ENCODE measurements at regions not wholly inside any gene's neighbourhood (a gene's known extent, or its start where the extent isn't known, plus 50 kb on each side); places are given as distances from the start of the nearest gene placed in this dataset.

DNA sequence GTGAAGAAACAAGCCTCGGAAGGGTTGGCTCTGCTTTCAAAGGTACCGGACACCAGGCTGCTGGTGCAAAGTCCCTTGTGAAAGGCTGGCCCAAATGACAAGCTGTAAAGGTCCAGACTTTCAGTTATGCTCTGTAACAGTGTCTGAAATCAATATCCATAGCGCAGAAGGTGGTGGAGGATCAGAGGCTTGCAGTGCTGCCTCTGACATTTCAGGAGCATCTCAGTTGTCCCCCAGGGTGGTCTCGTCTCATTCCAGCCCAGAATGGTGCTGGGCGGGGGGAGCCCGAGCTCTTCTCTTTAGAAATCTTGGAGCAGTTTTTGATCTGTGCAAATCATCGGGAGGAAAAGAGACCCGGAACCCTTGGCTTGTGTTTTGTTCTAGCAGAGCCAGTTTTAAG is 402.3 kb upstream of the RGMA start:
- no peak for DNase-seq (ENCODE audit: low spot score)

DNA sequence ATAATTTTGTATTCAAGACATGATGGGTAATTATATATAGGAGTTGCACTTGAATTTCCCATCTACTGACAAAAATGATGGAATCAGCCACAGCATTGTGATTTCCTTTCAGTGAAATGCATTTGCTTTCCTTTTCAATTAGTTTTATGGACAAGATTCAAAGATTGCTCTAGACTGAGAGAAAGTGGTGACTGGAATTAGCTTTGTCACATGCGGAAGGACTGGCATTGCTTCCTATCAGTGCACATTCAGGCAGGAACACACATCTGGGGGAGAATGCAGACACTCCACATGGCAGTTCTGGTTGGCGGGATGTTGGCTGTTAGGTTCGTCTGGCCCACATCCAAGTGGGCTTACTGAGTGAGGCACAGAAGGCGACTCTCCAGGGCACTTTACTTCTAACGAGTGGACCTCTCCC is 399.3 kb upstream of the RGMA start:
- no peak for DNase-seq (ENCODE audit: low spot score)

DNA sequence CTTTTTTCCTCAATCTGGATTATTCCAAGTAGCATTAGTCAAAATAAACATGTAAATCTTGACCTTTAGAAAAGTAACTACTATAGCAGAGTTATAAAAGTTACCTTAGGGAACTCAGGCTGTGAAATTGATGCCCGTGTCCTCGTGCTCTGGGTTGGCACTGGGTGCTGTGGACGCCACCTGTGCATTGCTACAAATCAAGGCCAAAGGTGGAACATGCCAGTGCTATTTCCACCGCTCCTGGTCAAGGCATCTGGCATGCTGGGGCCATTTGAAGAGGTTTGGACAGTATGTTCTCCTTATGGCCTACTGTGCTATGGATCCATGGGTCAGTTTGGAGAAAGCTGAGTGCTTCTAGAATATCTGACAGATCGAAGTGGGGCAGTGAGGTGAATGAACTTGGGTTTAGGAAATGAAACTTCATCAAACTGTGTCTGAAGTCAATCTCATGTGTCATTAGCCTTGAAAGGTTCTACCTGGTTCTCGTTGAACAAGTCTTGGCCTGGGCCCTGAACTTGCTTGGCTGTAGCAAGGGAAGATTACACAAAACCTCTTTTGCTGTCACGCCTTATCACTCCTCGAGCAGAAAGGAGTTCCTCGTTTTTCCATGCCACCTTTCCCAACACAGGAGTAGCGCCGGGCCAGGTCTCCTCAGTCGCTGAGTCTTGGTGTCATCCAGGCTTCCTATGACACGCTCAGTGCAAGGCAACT is 397.6 kb upstream of the RGMA start:
- DNase-seq (ENCODE audit: low spot score) = no peak

DNA sequence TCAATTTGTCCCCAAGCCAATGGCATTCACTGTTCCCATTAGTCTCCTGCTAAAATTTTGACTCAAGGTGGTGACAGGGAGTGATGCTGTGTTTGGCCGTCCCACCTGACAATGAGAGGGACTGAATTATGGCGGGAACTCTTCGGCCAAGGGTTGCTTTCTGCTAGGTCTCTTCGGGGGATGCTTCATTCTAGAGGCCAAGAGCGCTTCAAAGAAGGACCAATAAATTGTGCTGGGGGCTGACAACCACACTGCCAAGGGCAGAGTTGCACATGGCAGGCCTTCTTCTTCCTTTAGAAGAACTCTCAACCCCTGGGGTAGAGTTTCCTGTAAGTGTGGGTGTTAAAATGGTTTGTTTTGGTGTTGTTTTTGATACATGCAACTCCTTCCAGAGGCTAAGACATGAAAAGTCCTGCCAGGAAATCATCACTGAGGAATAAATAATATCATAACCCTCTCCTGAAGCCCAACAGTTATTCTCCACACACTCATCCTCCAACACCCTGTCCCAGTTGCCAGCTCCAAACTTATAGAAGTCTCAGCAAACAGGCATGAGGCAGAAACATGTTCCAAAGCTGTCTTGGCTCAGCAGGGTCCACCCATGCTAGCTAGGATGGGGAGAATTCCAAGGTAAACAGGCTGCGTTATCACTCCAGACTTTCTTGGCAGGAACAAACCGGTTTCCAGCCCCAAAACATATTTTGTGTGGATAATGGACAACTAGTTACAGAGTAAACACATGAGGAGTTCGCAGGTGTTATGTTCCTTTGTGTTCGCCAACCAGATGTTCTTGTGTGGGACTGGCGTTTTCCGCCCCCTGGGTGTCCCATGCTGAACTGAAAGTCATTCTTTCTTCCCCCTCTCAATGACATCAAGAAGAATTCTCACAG is 396.7 kb upstream of the RGMA start:
- no peak for DNase-seq (ENCODE audit: low spot score)

DNA sequence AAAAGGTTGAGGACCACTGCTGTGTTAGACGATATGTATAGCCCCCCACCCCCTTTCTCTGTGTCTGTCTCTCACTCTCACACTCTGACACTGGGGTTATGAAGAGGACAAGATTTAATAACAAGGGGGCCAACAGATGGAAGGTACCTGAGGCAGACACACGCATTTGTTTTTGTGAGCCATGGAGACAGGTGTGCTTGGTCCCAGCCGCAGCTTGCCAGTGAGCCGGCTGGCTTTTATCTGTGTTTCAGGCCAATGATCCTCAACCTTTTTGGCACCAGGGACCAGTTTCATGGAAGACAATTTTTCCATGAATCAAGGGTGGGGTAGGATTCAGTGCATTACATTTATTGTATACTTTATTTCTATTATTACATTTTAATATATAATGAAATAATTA is 394.9 kb upstream of the RGMA start:
- no peak for DNase-seq (ENCODE audit: low spot score)

DNA sequence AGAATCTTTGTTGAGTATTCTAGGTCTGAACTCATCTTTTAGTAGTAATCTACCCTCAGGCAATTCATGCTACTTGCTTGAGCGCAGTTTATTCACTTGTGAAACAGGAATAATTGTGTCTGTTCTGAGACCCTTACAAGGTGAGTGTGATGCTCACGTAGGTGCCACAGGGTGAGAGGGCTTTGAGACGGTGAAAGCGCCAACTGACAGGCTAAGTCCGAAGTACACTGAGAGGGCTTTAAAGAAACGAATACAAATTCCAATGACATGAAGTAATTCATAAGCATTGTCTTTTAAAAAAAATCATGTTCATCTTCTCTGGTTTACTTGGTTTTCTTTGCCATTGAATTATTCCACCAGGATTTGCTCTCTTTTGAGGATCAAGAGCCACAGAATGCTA is 393.7 kb upstream of the RGMA start:
- DNase-seq (ENCODE audit: low spot score) = no peak

DNA sequence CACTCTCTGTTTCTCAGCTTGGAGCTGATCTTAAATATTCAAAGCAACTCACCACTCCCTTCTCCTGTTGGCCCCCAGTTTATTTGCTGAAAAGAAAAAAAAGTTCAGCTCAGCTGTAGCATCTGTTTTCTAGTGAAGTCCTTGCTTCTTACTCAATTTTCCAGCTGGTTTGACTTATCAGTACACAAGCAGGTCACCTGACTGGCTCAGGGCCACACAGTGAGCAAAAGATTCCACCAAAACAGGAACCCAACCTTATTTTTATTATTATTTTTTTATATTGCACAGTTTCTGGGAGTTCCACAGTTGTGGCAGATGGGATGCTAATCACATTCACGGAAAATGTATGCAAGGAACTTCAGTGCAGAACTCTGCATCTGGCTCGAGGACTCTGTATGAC is 390.7 kb upstream of the RGMA start:
- DNase-seq (ENCODE audit: low spot score) = no peak

DNA sequence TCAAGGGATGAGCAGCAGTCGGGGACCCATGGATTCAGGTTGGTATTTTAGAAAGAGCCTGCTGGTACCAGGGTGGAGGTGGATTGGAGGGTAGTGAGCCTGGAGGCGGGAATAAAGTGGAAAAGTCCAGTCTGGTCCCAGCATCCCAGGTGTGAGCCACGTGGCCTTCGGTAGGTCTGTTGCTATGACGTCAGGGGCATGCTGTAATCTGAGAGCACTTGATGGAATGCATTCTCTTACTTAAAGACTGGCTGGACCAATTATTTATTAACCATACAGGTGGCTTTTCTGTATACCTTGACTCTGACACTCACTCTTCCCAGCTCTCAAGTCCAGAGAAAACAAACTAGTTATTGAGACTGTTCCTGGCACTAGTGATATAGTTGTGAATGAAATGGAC is 389.9 kb upstream of the RGMA start:
- DNase-seq (ENCODE audit: low spot score) = no peak

DNA sequence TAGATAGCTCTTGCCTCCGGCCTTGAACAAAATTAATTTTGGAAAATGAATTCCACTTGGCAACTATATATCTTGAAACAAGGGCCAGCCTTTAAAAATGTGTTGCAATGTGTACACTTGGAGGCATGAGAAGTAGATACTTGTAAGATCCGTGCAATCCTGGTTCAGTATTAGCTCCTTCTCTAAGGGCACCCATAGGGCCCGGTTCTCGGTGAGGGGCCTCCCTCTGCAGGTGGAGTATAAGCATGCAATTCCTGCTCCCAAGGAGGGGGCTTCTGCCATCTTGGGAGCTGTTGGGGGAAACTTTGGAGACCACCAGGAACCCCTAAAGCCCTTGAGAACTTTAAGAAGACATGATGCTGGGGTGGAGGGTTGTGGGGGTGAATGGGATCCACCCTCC is 388.7 kb upstream of the RGMA start:
- no peak for DNase-seq (ENCODE audit: low spot score)

DNA sequence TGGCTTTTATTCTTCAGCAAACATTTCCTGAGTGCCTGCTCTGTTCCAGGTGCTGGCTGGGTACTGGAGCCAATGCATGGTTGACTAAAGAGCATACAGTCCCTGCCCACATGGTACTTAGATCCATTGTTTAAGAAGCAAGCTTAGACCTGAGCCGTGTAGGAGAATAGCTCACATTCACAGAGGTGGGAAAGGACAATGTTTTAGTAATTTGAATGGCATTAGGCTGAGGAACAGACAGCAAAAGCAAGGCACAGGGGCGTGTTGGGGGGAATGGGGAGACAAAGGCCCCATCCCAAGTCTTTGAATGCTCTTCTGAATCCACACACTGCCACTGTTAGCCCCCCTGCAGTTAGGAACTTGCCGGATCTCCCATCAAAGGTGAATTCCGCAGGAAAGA is 388.2 kb upstream of the RGMA start:
- DNase-seq (ENCODE audit: low spot score) = no peak

DNA sequence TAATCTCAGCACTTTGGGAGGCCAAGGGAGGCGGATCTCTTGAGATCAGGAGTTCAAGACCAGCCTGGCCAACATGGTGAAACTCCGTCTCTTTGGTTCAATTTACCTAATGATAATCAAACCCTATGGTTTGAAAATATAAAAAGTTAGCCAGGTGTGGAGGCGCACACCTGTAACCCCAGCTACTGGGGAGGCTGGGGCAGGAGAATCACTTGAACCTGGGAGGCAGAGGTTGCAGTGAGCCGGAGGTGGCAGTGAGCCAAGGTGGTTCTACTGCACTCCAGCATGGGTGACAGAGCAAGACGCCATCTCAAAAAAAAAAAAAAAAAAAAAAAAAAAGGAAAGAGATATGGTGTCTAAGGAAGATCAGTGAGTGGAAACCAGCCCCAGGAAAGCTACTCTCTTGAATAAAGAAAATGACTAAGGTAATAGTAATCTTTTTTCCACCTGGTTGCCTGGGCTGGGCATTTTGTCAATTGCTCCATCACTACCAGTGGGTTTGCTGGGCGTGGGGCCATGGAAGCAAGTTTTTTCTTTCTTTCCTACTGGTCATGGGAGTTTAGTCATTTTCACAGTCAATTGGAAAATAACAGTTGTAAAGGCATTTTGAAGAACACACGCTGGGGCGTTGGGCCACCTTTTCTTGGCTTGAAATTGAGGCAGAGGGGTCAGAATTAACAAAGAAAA is 387.6 kb upstream of the RGMA start:
- DNase-seq (ENCODE audit: low spot score) = no peak

DNA sequence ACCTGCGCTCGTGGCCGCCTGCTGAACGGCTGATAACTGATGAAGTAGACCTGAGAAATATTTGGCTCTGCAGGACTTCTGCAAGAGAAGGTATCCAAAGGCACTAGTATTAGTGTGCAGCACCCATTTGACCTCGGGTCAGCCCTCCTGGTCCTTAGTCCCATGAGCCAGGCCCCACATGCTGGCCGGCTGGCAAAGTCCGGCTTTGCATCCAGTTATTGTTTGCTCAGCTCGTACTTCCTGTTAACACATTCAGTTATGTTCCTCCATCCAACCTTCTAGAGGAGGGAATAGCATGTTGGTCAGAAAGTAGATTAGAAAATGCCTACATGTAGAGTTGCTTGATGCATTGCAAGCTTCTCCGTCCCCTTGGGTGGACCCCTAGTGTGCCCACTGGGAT is 385.7 kb upstream of the RGMA start:
- no peak for DNase-seq (ENCODE audit: low spot score)

DNA sequence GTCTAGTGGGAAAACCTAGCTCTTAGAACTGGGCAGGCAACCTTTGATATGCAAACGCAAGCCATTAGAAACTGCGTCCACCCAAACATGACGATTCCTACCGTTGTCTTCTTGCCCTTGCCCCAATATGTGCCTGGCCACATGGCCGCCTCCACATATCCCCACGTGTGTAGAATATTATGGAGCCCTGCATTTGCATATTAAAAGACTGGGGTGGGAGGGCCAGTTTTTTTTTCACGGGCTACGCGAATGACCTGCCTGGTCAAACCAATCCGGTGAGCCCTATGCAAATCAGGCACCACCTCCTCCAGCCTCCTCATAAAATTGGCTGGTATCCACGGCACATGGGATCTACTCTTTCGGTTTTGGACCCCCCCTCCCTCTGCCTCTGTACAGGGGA is 381.0 kb upstream of the RGMA start:
- no peak for DNase-seq (ENCODE audit: low spot score)

DNA sequence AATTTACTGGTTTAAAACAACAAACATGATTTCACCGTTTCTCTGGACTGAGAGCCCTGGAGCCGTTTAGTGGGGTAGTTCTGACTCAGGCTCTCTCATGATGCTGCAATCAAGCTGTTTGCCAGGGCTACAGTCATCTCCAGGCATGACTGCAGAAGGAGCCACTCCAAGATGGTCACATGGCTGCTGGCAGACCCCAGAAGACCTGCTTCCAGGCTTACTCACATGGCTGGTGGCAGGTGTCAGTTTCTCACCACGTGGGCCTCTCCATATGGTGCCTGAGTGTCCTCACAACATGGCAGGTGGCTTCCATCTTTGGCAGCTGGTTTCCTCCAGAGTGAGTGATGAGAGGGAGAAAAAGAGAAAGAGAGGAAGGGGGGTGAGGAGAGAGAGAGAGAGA is 378.3 kb upstream of the RGMA start:
- DNase-seq (ENCODE audit: low spot score) = no peak

DNA sequence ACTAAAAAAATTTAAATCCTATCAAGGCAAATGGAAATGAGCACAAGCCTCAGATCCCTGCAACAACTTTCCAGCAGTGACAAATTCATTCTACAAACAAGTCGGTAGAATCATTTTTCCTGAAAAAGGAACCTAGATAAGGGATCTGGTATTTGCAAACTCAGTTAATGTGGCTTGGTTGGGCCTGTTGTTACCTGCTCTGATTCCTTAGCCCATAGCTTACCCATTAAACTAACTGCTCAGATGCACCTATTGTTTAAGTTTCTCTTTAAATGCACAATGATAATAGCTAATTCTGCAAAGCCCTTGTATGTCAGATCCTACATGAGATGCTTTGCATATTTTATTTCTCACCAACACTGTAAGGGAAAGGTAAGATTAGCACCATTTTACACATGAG is 377.4 kb upstream of the RGMA start:
- DNase-seq (ENCODE audit: low spot score) = no peak

DNA sequence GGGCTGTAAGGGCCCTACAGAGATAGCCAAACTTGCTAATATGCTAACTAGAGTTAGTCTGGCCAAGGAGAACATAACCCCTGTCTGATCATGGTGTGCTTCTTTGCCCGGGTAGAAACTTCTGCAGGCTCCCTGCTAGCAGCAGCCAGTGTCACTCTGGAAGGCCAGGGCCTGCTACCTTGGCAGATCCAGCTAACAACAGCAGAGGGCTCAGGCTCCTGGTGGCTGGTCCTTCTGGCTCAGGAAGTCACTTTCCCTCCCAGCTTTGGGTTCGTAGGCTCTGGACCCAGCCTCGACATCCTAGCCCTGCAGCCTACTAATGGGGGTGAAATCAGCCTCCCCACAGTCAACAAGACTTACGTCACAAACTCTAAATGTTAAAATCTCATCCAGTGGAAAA is 373.7 kb upstream of the RGMA start:
- no peak for DNase-seq (ENCODE audit: low spot score)

DNA sequence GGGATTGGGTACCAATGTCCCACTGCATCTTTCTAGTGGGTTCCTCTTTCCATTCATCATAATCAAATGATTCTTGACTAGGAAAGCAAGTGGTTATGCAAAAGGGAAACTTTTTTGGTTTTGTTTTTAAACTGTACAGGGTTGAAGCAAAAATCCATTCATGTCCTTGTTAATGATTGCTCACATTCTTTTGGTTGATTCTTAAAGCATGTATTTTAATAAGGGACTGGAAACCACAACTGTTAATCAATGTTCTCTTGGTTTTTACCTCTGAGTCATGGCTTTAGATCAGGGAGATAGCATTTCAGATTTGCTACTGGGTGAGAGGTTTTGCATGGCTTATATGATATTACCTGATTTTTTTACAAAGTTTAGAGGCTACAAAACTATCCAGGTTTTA is 371.7 kb upstream of the RGMA start:
- DNase-seq (ENCODE audit: low spot score) = no peak

DNA sequence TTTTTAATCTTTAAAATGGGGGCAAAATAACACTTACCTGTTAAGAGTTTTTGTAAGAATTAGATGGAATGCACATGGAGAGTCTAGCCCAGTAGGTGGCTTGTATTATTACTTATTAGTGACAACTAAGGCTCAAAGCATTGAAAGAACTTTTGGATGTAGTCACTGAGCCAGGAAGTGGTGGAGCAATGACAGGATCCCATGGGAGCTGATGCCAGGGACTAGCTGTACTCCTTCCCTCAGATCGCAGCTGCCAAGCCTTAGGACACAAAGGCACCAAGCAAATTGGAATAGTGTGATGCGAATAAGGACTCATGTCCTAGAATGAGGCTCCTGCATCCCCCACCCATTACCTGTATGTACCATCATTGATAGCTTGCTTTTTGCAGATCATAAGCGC is 370.4 kb upstream of the RGMA start:
- DNase-seq (ENCODE audit: low spot score) = no peak

DNA sequence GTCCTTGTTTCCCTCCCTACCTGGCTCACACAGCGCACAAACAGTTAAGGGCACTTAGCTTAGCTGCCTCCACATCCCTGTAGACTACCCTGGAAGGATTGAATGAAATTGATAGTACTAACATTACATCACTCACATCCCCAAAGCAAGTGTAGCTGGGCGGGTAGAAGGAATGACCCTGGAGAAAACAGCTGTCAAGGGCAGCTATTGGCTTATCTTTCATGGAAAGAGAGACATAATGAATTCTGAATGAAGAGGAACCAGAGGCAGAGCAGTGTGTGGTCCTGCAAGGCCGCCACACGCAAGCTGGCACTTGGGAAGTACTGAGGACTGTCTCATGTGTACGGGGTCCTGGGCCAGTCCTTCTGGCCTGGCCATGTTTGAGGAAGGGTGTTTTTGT is 369.6 kb upstream of the RGMA start:
- DNase-seq (ENCODE audit: low spot score) = no peak

DNA sequence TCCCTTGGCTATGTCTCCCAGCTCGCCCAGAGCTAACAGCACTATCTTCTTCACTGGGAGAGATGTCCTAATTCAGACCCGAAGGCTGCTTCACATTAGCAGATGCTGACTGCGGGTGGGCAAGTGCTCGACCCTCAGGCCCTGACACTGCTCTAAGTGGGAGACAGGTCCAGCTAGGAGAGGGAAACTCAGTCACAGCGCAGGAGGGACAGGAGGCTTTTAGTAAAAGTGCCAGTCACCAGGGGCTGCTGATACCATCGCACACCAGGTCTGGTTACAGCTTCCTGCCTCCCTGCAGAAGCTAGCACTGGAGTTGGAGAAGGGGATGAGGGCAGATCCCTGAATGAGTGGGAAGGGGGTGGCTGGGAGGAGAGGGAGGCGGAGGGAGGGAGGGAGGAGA is 365.8 kb upstream of the RGMA start:
- no peak for DNase-seq (ENCODE audit: low spot score)

DNA sequence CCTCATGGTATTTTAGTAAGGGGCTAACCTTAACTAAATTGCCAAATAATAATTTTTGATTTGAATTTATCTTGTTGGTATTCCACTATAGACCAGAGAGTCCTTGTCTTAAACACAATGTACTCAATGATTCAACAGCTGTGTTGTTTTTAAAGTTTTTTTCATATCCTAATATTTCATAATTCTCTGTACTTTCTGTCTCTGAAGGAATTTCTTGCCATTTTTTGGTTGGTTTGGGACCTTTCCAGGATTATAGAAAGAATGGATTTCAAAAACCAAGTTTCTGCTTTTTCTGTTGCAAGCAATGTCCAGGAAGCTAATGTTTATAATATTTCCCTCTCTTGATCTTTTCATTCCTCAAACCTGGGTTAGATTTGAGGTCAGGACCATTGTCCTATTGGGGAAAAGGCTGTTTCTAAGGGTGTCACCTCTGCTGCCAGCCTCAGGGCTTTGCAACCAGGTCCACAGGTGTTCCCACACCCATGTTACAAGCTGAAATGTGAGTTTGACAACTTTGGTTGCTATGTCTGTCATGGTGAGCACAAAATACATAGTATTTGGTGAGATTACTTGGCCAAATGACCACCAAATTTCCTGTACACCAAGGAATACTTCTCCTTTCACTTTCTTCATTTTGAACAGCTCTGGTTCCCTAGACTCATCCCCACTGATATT is 363.7 kb upstream of the RGMA start:
- DNase-seq (ENCODE audit: low spot score) = no peak

DNA sequence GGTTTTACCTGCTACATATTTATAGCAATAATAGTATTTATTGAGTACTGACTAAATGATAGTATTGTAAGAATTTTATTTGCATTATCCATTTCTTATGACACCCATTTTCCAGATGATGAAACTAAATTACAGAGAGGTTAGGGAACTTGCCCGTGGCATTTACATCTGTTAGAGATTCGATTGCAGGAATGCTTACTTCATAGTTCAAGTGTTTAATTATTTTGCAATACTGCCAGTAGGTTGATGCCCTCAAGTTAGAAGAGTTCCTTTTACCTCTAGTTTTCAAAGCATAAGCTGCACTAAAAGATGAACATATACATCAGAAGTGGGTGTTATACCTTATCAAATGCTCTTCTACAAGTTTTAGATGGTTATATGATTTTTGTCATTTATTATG is 362.8 kb upstream of the RGMA start:
- DNase-seq (ENCODE audit: low spot score) = no peak

All from mesenteric fat pad (tissue), 1 donor.